Endothelial cell of umbilical vein (primary cell): ENCODE measurements at regions not wholly inside any gene's neighbourhood (a gene's known extent, or its start where the extent isn't known, plus 50 kb on each side); places are given as distances from the start of the nearest gene placed in this dataset.

ENCODE experiments used
- EZH2 ChIP-seq: IDR thresholded peaks from 2 replicates; pipeline ENCODE4 v1.6.1; 2012; ENCODE audit warnings: borderline replicate concordance, low read depth, mild to moderate bottlenecking, moderate library complexity, low read length, inconsistent platforms; ENCODE audit not compliant: severe bottlenecking
- FOS ChIP-seq: IDR thresholded peaks from 2 replicates; pipeline ENCODE4 v1.6.1; 2011; ENCODE audit warnings: mild to moderate bottlenecking, low read length, moderate library complexity, borderline replicate concordance; ENCODE audit not compliant: insufficient read depth
- POLR2A ChIP-seq: IDR thresholded peaks from 2 replicates; pipeline ENCODE4 v1.6.1; 2012; ENCODE audit warnings: low read depth, mild to moderate bottlenecking, control low read depth, low read length
- POLR2AphosphoS5 ChIP-seq: IDR thresholded peaks from 2 replicates; pipeline ENCODE4 v1.6.1; 2012; ENCODE audit warnings: low read depth, mild to moderate bottlenecking, control low read depth, low read length, moderate library complexity; ENCODE audit not compliant: insufficient read depth
- TF ChIP-seq, protein P1 (sequence below), 2 donors: IDR thresholded peaks; 1 replicate in 1 of 2; 2 replicates in 1 of 2; pipeline ENCODE4 v1.5.1; 2011; ENCODE audit warnings: low read length in 2 of 2, mild to moderate bottlenecking in 2 of 2, moderate library complexity in 2 of 2, control low read depth in 1 of 2, inconsistent platforms in 1 of 2, low read depth in 1 of 2; ENCODE audit not compliant: insufficient read depth in 1 of 2; ENCODE audit errors: extremely low read depth in 1 of 2

- TF ChIP-seq, protein P1, sequence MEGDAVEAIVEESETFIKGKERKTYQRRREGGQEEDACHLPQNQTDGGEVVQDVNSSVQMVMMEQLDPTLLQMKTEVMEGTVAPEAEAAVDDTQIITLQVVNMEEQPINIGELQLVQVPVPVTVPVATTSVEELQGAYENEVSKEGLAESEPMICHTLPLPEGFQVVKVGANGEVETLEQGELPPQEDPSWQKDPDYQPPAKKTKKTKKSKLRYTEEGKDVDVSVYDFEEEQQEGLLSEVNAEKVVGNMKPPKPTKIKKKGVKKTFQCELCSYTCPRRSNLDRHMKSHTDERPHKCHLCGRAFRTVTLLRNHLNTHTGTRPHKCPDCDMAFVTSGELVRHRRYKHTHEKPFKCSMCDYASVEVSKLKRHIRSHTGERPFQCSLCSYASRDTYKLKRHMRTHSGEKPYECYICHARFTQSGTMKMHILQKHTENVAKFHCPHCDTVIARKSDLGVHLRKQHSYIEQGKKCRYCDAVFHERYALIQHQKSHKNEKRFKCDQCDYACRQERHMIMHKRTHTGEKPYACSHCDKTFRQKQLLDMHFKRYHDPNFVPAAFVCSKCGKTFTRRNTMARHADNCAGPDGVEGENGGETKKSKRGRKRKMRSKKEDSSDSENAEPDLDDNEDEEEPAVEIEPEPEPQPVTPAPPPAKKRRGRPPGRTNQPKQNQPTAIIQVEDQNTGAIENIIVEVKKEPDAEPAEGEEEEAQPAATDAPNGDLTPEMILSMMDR (IDR thresholded peaks at IDR 0.05; ENCODE audit: extremely low read depth in 1 of 2, insufficient read depth in 1 of 2, low read depth in 1 of 2, low read length in 2 of 2) = no peak
- TF ChIP-seq POLR2A = no peak
- TF ChIP-seq POLR2AphosphoS5 = no peak
- no peak for TF ChIP-seq EZH2
- no peak for TF ChIP-seq FOS
These were observed 76.2 kb downstream of the MRPL36 start for GRCh38 chr5:1723476-1723875.
